Skin epidermis (tissue), 12 donors: ENCODE measurements at regions not wholly inside any gene's neighbourhood (a gene's known extent, or its start where the extent isn't known, plus 50 kb on each side); places are given as distances from the start of the nearest gene placed in this dataset.
A peak's percentile ranks its signal among the peaks of the same experiment; 100 is the strongest.
"Not testable (repeated sequence)": the region's sequence is repeated elsewhere in the genome, so short reads cannot be mapped to it uniquely, and the experiment has no call there.

Experiments used
- H3K27ac ChIP-seq, 21 experiments: fragments of 200-600 bp; sonication (generic) in 11 of 21; one replicate each; pipeline ENCODE4 v1.5.0; 2020; ENCODE audit warnings: mild to moderate bottlenecking in 3 of 21, inconsistent platforms in 2 of 21, moderate library complexity in 2 of 21
- H3K4me3 ChIP-seq, 7 experiments: fragments of 200-600 bp; sonication (generic) in 2 of 7; one replicate each; pipeline ENCODE4 v1.5.0; 2020; ENCODE audit warnings: inconsistent platforms in 2 of 7, mild to moderate bottlenecking in 2 of 7, moderate library complexity in 1 of 7

GRCh38 chrX:121169099-121170035, 122.0 kb downstream of the GLUD2 start:
- H3K4me3 ChIP-seq: no peak overlapping the region
- no peak overlapping the region for H3K27ac ChIP-seq

- no peak overlapping the region for H3K27ac ChIP-seq
- no peak overlapping the region for H3K4me3 ChIP-seq
Measured at GRCh38 chrX:121172703-121173102, 125.3 kb downstream of the GLUD2 start.

GRCh38 chrX:121179972-121180371, 132.6 kb downstream of the GLUD2 start:
- H3K27ac ChIP-seq: no peak overlapping the region
- no peak overlapping the region for H3K4me3 ChIP-seq

GRCh38 chrX:121191779-121192178, 144.4 kb downstream of the GLUD2 start:
- no peak overlapping the region for H3K4me3 ChIP-seq
- no peak overlapping the region for H3K27ac ChIP-seq

- no peak overlapping the region for H3K27ac ChIP-seq
- no peak overlapping the region for H3K4me3 ChIP-seq
Measured at GRCh38 chrX:121195719-121196118, 148.3 kb downstream of the GLUD2 start.

- H3K27ac ChIP-seq: not testable (repeated sequence)
- peak overlapping the region in 1 of 7 experiments; percentile 19 for H3K4me3 ChIP-seq
Measured at GRCh38 chrX:121196872-121197444, 149.5 kb downstream of the GLUD2 start.

GRCh38 chrX:121208563-121208962, 161.2 kb downstream of the GLUD2 start:
- Histone ChIP-seq H3K27ac (no peak overlapping the region), H3K4me3 (no peak overlapping the region)

- no peak overlapping the region for H3K4me3 ChIP-seq
- no peak overlapping the region for H3K27ac ChIP-seq
Measured at GRCh38 chrX:121216641-121217374, 169.4 kb downstream of the GLUD2 start.

- H3K27ac ChIP-seq: no peak overlapping the region
- no peak overlapping the region for H3K4me3 ChIP-seq
Measured at GRCh38 chrX:121221322-121221977, 174.0 kb downstream of the GLUD2 start.

GRCh38 chrX:121227888-121228287, 180.5 kb downstream of the GLUD2 start:
- Histone ChIP-seq H3K4me3 (no peak overlapping the region), H3K27ac (no peak overlapping the region)

GRCh38 chrX:121231566-121232358, 184.4 kb downstream of the GLUD2 start:
- Histone ChIP-seq H3K4me3 (no peak overlapping the region), H3K27ac (no peak overlapping the region)

GRCh38 chrX:121236040-121236439, 188.6 kb downstream of the GLUD2 start:
- H3K27ac ChIP-seq: no peak overlapping the region
- H3K4me3 ChIP-seq: no peak overlapping the region

GRCh38 chrX:121238093-121238492, 190.7 kb downstream of the GLUD2 start:
- Histone ChIP-seq H3K4me3 (no peak overlapping the region), H3K27ac (no peak overlapping the region)

GRCh38 chrX:121244511-121244910, 197.1 kb downstream of the GLUD2 start:
- H3K27ac ChIP-seq: no peak overlapping the region

GRCh38 chrX:121245763-121246162, 198.4 kb downstream of the GLUD2 start:
- H3K27ac ChIP-seq: no peak overlapping the region
- H3K4me3 ChIP-seq: no peak overlapping the region

More at GRCh38 chrX:121244511-121244910, 197.1 kb downstream of the GLUD2 start:
- H3K4me3 ChIP-seq: no peak overlapping the region

- no peak overlapping the region for H3K27ac ChIP-seq
- H3K4me3 ChIP-seq: no peak overlapping the region
Measured at GRCh38 chrX:121254336-121254735, 206.9 kb downstream of the GLUD2 start.

- Histone ChIP-seq H3K27ac (peak overlapping the region in 1 of 21 experiments; percentile 50), H3K4me3 (no peak overlapping the region)
Measured at GRCh38 chrX:121256647-121257046, 209.2 kb downstream of the GLUD2 start.

GRCh38 chrX:121258545-121258944, 211.1 kb downstream of the GLUD2 start:
- no peak overlapping the region for H3K4me3 ChIP-seq
- H3K27ac ChIP-seq: no peak overlapping the region

- Histone ChIP-seq H3K27ac (no peak overlapping the region), H3K4me3 (no peak overlapping the region)
Measured at GRCh38 chrX:121259170-121259569, 211.8 kb downstream of the GLUD2 start.
